Thyroid gland (tissue), 4 donors: ENCODE measurements at regions not wholly inside any gene's neighbourhood (a gene's known extent, or its start where the extent isn't known, plus 50 kb on each side); places are given as distances from the start of the nearest gene placed in this dataset.

Experiments
- DNase-seq, 2 donors: peaks; one replicate each; pipeline ENCODE4 v3.0.0-alpha.2; 2019
- H3K27ac ChIP-seq, 3 donors: fragments of 200-600 bp; sonication (generic); 1 replicate in 2 of 3; 2 replicates in 1 of 3; pipeline ENCODE4 v1.5.1; 2016 to 2019; ENCODE audit warnings: mild to moderate bottlenecking in 1 of 3, moderate library complexity in 1 of 3
- H3K27me3 ChIP-seq: fragments of 200-600 bp; sonication (generic); one replicate; pipeline ENCODE4 v1.5.1; 2019
- H3K36me3 ChIP-seq, 2 donors: fragments of 200-600 bp; sonication (generic); one replicate each; pipeline ENCODE4 v1.5.1; 2016 to 2019
- H3K4me1 ChIP-seq, 2 donors: fragments of 200-600 bp; sonication (generic); one replicate each; pipeline ENCODE4 v1.5.1; 2017 to 2019
- H3K4me3 ChIP-seq, 3 donors: fragments of 200-600 bp; sonication (generic); replicated peaks in 1 of 3; 1 replicate in 2 of 3; 2 replicates in 1 of 3; pipeline ENCODE4 v1.5.1; 2016; ENCODE audit warnings: mild to moderate bottlenecking in 1 of 3
- H3K9me3 ChIP-seq: fragments of 200-600 bp; sonication (generic); one replicate; pipeline ENCODE4 v1.5.1; 2017
- CTCF ChIP-seq, 6 experiments: fragments of 200-600 bp in 3 of 6; fragments of 450-650 bp in 3 of 6; sonication (generic) in 3 of 6; IDR thresholded peaks; one replicate each; pipeline ENCODE4 v1.5.1; 2016 to 2019; ENCODE audit warnings: antibody characterized with exemption in 6 of 6, mild to moderate bottlenecking in 2 of 6, inconsistent platforms in 1 of 6, moderate library complexity in 1 of 6
- POLR2A ChIP-seq, 2 donors: fragments of 450-650 bp; IDR thresholded peaks; one replicate each; pipeline ENCODE4 v1.6.1; 2017; ENCODE audit warnings: antibody characterized with exemption in 2 of 2, mild to moderate bottlenecking in 2 of 2, moderate library complexity in 1 of 2
- WGBS, 2 donors: methylation state at CpG; one replicate each; pipeline ENCODE4 v1.1.5; 2017; 5-methylcytosine and 5-hydroxymethylcytosine counted together
- intact Hi-C: fragments of 100-400 bp; cut with DNase I; formaldehyde crosslinking; loops from one replicate; pipeline ENCODE4 v1.15.1; 2023

DNA sequence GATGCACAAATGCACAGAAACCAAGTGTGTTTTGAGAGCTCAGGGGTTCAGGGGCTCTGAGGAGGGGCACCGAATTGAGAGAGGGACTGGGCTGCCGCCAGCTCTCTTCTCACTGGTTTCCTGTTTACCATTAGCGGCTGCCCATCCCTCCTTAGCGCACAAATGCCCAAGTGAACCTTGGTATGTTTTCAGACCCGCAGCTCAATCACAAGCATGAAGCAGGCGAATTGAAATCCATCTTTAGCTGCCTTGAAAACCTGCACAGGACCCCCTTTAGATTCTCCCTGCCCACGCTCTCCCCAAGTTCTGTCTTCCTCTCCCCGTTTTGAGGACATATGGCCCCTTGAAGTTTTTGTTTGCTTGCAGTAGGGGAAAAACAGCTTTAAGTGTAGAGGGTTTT is 61.1 kb upstream of the ACOT11 start:
- Histone ChIP-seq H3K9me3 (no peaks in the 10 kb centered on the region), H3K4me3 (no peak overlapping the region), H3K4me1 (peaks cover 7 to 18% of the 10 kb centered on the region in 2 donors), H3K27me3 (no peaks in the 10 kb centered on the region), H3K27ac (no peak overlapping the region), H3K36me3 (no peaks in the 10 kb centered on the region)
- intact Hi-C loops: loop anchor here (5.0 kb wide), 1 partner anchor 215 kb away; no protein-coding TSS in a partner anchor
- TF ChIP-seq CTCF (IDR thresholded peaks at IDR 0.05) (no peak), POLR2A (IDR thresholded peaks at IDR 0.05) (no peak)
- DNase-seq: no peak
- 57 to 69% methylated on average over 8 of the region's 8 CpGs for WGBS, 2 donors

DNA sequence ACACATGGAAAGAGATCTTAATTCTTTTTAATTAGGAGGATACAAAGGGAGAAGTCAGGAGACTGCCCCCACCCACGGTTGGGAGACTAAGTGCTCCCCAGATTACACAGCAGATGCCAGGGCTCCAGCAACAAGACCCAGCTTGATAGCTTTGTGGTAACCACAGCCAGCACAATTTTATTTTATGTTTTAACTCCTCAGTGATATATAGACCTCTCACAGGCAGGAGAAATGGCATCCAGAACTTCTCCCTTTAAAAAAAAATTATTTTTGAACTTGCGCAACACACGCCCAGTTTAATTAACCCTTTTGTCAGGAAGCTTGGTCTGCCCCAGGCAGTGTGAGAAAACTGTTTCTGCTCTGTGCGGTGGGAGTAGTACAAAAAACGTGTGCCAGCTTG is 62.6 kb upstream of the ACOT11 start:
- H3K9me3 ChIP-seq: no peaks in the 10 kb centered on the region
- no peak for DNase-seq
- no peak overlapping the region for H3K4me3 ChIP-seq
- intact Hi-C loops: loop anchor here (5.0 kb wide), 1 partner anchor 213 kb away; no protein-coding TSS in a partner anchor
- no peaks in the 10 kb centered on the region for H3K27me3 ChIP-seq
- peaks cover 7 to 19% of the 10 kb centered on the region in 2 donors for H3K4me1 ChIP-seq
- no peaks in the 10 kb centered on the region for H3K36me3 ChIP-seq
- TF ChIP-seq CTCF (IDR thresholded peaks at IDR 0.05) (no peak), POLR2A (IDR thresholded peaks at IDR 0.05) (no peak)
- no peak overlapping the region for H3K27ac ChIP-seq
- WGBS, 2 donors: 65 to 69% methylated on average over 5 of the region's 5 CpGs

DNA sequence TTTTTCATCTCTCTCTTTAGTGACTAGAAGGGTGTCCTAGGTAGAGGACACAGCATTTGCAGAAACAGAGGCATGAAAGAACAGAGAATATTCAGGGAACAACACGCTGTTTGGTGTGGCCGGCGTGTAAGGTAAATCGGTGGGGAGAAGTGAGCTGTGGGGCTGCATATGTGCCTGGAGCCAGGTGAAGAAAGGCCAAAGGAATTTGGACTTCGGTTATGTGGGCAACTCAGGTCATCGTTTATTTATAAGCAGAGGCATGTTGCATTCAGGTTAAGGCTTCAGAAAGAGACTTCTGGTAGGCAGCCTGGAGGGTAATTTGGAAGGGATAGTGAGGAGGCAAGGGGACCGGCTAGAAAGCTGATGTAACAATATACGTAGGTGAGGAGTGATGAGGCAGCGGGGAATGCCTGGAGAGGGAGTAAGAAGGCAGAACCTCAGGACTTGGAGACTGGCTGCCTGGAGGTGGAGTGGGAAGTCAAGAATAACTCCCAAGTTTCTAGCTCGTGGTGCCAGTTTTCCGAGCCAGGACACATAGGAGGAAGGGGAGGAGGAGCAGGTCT is 64.1 kb upstream of the ACOT11 start:
- intact Hi-C loops: no loop called here
- Histone ChIP-seq H3K4me3 (no peak overlapping the region), H3K4me1 (peaks cover 7 to 15% of the 10 kb centered on the region in 2 donors)

DNA sequence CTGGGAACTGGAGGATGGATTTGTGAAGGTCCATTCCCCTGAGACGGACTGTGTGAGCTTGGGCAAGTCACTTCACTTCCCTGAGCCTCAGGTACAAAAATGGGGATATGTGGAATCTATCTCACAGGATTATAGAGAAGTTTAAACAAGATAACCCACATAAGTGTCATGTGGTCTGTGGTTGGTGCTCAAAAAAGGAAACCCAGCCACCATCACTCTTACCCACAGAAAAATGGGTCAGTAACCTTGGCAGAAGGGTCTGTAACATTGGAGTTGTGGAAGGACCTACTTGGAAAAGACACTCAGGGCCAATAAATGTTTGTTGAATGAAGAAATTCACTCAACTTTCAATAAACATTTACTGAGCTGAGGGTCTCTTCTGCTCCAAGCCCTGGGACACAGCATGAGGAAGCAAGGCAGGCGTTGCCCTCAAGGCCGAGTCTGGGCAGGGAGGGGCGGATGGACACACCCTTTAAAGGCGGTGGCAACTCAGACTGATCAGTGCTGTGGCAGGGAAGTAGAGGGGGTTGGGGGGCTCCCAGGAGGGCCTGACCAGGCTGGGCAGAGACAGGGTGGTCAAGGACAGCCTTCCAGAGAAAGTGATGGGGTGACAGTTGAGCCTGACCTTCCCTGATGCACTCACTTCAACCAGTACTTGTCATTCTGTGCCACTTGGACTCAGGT is 66.7 kb upstream of the ACOT11 start:
- TF ChIP-seq POLR2A (IDR thresholded peaks at IDR 0.05) (no peak), CTCF (IDR thresholded peaks at IDR 0.05) (no peak)
- no peaks in the 10 kb centered on the region for H3K36me3 ChIP-seq
- intact Hi-C loops: no loop called here

More for the DNA sequence above, 64.1 kb upstream of the ACOT11 start:
- WGBS, 2 donors: 84 to 89% methylated on average over 11 of the region's 11 CpGs
- no peak overlapping the region for H3K27ac ChIP-seq
- DNase-seq: no peak
- TF ChIP-seq CTCF (IDR thresholded peaks at IDR 0.05) (no peak), POLR2A (IDR thresholded peaks at IDR 0.05) (no peak)
- no peaks in the 10 kb centered on the region for H3K27me3 ChIP-seq
- H3K36me3 ChIP-seq: no peaks in the 10 kb centered on the region
- H3K9me3 ChIP-seq: no peaks in the 10 kb centered on the region

DNA sequence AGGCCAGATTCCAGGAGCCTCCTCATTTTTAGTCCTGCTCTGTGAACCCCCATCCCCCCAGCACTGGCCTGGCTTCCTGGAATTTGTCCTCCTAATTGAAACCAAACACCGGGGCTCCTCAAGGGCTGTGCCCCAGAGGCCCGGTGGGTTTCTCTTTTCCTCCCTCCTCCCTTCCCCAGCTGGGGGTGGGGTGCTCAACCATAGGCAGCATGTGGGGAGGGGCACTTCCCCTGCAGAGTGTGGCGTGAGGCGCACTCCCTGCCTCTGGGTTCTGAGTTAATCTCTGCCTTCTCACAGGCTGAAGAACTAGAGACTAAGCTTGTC is 67.5 kb upstream of the ACOT11 start:
- TF ChIP-seq CTCF (IDR thresholded peaks at IDR 0.05): no peak
- no peak for TF ChIP-seq POLR2A (IDR thresholded peaks at IDR 0.05)
- H3K4me1 ChIP-seq: peaks cover 4 to 11% of the 10 kb centered on the region in 2 donors
- H3K36me3 ChIP-seq: no peaks in the 10 kb centered on the region
- H3K27ac ChIP-seq: no peak overlapping the region
- 40 to 47% methylated on average over 4 of the region's 4 CpGs for WGBS, 2 donors
- H3K27me3 ChIP-seq: no peaks in the 10 kb centered on the region
- H3K4me3 ChIP-seq: no peak overlapping the region
- H3K9me3 ChIP-seq: no peaks in the 10 kb centered on the region
- intact Hi-C loops: no loop called here
- no peak for DNase-seq

More for the DNA sequence above, 66.7 kb upstream of the ACOT11 start:
- H3K4me1 ChIP-seq: peaks cover 0 to 6% of the 10 kb centered on the region in 2 donors
- DNase-seq: no peak
- H3K27ac ChIP-seq: no peak overlapping the region
- no peaks in the 10 kb centered on the region for H3K27me3 ChIP-seq
- WGBS, 2 donors: 80 to 90% methylated on average over 5 of the region's 5 CpGs
- no peaks in the 10 kb centered on the region for H3K9me3 ChIP-seq
- no peak overlapping the region for H3K4me3 ChIP-seq
